ENCODE measurements at regions not wholly inside any gene's neighbourhood (a gene's known extent, or its start where the extent isn't known, plus 50 kb on each side); places are given as distances from the start of the nearest gene placed in this dataset.
"Not testable (repeated sequence)": the region's sequence is repeated elsewhere in the genome, so short reads cannot be mapped to it uniquely, and the experiment has no call there.

DNA sequence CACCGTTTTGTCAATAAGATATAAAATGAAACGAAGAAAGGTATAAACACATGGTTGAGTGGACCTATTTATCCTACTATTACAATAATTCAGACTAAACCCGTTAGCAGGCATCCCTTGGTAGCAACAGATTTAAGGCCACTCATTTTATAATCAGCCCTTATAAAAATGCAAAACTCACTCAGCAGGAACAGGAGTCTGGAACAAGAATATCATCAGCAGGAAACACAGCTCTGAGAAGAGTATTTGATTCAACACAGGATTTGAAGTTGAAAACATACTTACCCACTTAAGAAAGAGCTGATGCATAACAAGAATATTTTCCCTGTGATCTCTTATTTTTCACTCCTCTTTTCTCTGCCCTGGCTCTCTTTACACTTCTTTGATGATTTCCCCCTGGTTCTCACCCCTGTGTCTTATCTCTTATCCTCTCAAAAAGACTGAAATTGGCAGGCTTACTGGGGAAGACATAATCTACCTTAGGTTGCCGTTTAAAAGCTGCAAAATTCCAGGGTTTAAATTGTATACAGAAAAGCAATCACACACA lies 1722.7 kb downstream of the SLITRK5 start:
- no peak for DNase-seq

- no peak for DNase-seq
These were observed 1730.1 kb downstream of the SLITRK5 start for GRCh38 chr13:89401264-89401675.

DNA sequence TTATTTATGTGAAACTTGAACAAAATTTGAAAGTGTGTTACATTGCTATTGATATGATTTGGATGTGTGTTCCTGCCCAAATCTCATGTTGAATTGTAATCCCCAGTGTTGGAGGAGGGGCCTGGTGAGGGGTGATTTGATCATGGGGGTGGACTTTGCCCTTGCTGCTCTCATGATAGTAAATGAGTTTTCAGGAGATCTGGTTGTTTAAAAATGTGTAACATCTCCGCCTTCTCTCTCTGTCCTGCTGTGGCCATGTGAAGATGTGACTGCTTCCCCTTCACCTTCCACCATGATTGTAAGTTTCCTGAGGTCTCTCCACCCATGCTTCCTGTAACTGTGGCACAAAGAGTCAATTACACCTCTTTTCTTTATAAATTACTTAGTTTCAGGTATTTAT lies 1731.0 kb downstream of the SLITRK5 start:
- no peak for DNase-seq

GRCh38 chr13:89406096-89406495 lies 1734.9 kb downstream of the SLITRK5 start:
- not testable (repeated sequence) for DNase-seq

- no peak for DNase-seq
These were observed 1736.2 kb downstream of the SLITRK5 start for GRCh38 chr13:89407357-89407756.

DNA sequence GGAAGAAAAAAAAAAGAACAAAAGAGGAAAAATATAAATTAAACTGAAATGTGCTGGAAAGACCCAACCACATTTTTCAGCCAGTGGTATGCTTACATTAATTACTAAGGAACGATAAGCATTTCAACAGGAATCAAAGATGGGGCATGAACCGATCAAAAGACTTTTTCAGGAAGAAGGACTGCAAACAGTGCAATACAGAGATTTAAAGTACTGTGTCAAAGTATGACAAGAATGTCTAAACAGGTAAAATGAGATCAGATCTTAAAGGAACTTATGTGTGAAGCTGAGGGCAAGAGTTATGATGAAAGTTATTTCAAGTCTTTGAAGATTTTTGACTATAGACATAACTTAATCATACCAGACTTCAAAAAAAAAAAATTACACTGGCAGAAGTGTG lies 1761.8 kb downstream of the SLITRK5 start:
- no peak for DNase-seq

DNA sequence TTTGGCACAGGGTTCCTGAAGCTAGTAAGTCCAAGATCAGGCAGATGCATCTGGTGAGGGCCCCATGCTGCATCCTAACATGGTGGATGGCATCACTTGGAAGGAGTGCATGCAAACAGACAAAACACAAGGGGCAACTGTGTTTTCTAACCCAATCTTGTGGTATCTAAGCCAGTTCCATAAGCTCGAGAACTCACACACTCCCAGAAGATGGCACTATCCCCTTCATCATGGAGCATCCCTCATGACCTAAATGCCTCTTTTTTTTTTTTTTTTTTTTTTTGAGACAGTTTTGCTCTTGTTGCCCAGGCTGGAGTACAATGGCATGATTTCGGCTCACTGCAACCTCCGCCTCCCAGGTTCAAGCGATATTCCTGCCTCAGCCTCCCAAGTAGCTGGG lies 1763.5 kb downstream of the SLITRK5 start:
- not testable (repeated sequence) for DNase-seq

- DNase-seq = no peak
These were observed 1783.5 kb downstream of the SLITRK5 start for GRCh38 chr13:89454681-89455080.

DNA sequence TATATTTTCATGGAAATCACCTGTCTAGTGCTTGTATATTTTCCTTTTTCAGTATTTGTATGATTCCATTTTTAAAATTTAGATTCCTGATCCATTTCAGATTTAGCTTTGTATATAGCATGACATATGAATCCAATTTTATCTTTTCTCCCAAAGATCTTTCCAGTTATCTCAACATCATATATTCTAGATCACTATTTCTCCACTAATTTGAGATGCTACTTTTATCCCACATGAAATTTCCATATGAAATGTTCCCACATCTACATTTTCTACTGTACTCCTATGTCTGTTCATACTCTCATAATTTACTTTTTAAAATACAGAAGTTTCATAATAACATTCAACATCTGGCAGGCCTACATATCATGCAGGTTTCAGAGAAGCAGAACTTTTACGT lies 1784.1 kb downstream of the SLITRK5 start:
- no peak for DNase-seq

DNA sequence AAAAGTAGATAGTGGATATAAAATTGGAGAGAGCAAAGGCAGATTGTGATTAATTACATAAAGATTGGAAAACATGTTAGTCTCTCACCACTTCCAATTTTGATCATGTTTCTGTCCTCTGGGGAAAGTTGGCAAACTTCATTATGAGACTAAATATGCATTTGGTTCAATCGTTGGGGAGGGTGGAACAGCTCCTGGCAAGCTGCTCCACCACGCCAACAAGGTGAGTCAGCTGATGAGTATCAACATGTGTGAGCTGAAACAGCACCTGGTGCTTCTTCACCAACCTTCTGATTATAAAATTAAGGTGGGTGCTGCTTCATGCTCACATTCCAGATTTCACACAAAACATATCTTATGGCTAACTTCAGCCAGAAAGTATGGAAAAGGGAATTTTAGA lies 1784.6 kb downstream of the SLITRK5 start:
- DNase-seq = no peak

DNA sequence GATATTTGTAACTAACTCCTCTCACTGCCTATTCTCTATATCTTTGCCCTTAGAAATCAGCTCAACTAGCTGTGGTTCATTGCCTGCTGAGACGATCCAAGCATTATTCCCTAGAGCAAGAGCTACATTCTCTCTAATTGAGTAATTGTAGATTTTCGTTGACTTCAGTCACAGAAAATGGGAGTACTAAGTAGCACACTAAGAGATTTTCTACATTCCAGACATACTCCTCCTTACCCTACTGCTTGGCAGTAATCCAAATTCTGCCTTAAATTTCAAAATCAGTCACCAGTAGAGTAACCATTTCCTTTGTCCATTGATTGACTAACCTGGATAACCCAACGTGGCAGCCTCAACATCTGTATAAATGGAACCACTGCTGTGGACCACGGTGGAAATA lies 1786.8 kb downstream of the SLITRK5 start:
- DNase-seq = no peak

DNA sequence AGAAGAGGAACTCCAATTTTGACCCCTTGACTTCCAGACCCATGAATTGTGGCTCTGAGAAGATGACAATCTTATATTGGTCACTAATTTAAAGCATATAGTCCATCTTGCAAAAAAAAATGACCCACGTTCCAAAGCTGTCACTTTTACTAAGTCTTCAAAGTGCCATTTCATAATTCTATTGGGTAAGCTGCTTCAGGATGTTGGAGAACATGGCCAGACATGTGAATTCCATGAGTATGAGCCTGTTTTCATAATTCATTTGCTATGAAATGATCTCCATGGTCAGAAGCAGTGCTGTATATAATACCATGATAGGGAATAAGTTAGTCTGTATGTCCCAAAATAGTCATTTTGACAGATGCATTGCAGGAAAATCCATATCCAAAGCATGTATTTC lies 1787.3 kb downstream of the SLITRK5 start:
- DNase-seq = no peak

DNA sequence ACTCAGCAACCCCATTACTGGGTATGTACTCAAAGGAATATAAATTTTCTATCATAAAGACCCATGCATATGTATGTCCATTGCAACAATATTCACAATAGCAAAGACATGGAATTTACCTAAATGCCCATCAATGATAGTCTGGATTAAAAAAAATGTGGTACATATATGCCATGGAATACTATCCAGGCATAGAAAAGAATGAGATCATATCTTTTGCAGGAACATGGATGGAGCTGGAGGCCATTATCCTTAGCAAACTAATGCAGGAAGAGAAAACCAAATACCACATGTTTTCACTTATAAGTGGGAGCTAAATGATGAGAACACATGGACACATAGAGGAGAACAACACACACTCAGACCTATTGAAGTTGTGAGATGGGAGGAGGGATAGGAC lies 1789.7 kb downstream of the SLITRK5 start:
- not testable (repeated sequence) for DNase-seq

GRCh38 chr13:89465366-89465765 lies 1794.2 kb downstream of the SLITRK5 start:
- no peak for DNase-seq

- DNase-seq = no peak
These were observed 1796.9 kb downstream of the SLITRK5 start for GRCh38 chr13:89468081-89468480.

- DNase-seq = no peak
These were observed 1799.7 kb downstream of the SLITRK5 start for GRCh38 chr13:89470901-89471300.

GRCh38 chr13:89474432-89474831 lies 1803.3 kb downstream of the SLITRK5 start:
- DNase-seq = no peak

DNA sequence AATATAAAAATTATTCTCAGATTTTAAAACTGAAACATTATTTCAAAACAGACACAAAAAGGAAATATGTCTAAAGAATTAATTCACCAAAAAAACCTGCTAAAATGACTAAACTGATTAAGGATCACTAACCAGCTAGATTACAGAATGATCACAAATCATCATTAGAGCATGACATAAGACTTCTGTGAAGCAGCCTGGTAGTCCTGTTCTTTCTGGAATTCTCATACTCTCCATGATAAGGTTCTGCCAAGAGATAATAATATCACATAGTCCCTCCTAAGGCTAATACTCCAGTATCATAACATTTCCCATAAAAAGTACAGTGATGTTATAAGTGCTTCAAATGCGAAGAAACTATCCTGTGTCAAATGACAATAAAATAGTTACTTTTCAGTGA lies 1814.9 kb downstream of the SLITRK5 start:
- DNase-seq = no peak

DNA sequence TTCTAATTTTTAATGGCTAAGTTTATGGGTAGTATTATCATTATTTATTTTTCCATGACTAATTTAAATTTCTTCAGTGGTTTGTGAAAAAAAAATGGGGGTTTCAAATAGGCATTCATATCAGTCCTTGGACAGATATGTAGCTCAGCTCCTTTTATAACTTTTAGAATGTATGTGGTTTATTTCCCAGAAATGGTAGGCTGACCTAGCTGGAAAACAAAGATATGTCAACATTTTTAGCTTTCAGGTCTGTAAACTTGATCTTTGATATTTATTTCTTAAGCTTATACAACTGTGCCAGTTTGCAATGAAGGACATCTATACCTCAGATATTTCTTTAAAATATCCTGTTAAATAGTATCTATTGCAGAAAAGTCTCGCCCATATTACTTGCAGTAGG lies 1815.5 kb downstream of the SLITRK5 start:
- DNase-seq = no peak

- DNase-seq = no peak
These were observed 1819.5 kb downstream of the SLITRK5 start for GRCh38 chr13:89490661-89491060.

DNA sequence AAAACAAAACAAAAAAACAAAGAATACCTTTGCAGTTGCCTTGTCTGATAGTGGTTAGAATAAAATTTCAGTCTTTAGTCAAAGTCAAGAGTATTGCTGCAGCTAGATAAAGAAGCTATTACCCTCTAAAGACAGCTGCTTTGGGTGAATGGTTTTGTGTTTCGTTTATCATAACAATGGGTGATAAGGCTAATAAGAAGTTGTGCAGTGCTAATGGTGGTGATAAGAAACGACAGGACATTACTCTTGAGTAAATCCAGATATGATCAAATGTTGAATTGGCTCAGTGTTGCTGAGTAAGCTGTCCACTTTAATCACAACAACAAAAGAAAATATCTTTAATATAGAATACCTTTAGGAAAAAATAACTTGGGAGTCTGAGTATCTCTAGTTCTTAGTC lies 1825.3 kb downstream of the SLITRK5 start:
- no peak for DNase-seq

DNA sequence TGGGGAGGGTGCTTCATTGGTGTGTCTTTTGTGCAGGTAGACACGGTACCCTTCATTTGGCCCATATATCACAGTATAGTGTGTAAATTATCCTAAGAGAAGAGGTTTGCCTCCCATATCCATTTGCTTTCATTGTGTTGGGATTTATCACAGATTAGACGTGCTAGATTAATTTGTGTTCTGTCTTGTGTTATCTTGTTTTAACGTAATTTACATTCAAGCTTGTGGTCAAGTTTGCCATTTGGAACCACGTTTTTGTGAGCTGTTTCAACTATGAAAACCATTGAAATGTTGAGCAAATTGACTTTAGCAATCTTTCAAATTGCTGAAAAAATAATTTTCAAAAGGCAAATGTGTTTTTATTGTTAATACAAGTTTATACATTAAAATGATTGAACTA lies 1826.5 kb downstream of the SLITRK5 start:
- no peak for DNase-seq

DNA sequence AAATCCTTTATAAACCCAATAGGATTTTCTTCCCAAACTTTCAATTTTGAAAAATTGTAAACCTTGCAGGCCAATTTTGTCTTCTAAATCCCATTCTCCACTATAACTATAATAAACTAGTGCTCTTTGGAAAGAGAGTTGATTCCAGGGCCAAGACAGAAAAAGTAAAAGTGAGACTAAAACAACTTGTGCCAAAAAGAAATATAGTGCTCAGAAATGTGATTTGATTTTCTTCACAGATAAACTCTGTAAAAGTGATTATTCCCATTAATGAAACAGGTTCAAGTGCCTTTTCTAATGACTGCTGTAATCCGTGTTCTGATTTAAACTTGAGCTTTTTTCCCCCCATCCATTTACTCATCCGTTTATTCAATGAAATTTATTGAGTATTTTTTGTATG lies 1831.1 kb downstream of the SLITRK5 start:
- no peak for DNase-seq

- no peak for DNase-seq
These were observed 1832.8 kb upstream of the MIR17HG start for GRCh38 chr13:89514534-89515312.

DNA sequence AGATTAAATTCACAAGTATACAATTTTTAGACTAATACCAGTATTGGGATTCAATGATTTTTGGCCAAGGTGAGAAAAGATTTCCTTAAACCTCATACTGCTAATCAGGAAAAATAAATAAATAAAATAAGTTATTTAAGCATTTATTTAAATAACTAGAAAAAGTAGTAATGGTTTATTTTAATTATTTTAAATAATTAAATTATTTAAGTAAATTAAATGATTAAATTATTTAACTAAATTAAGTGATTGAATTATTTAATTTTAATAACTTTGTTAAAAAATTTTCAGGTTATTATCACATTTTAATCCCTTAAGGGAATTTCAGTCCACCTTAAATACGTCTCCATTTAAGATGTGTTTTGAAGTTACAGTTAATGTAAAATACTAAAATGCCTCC lies 1831.5 kb upstream of the MIR17HG start:
- no peak for DNase-seq

Data from activated T-cell treated with anti-CD3 and anti-CD28 coated beads, Interleukin-2, amount 50 U/mL, for 1 hour (primary cell).